BE2C (cell line): ENCODE measurements at regions not wholly inside any gene's neighbourhood (a gene's known extent, or its start where the extent isn't known, plus 50 kb on each side); places are given as distances from the start of the nearest gene placed in this dataset.

Experiments
- DNase-seq: peaks from one replicate; pipeline ENCODE4 v3.0.0-alpha.2; 2020
- H3K27me3 ChIP-seq: fragments of 250-450 bp; sonication (Bioruptor Pico); 2 replicates; pipeline ENCODE4 v1.5.1; 2020; ENCODE audit warnings: mild to moderate bottlenecking
- H3K36me3 ChIP-seq: fragments of 250-450 bp; sonication (Bioruptor Pico); 2 replicates; pipeline ENCODE4 v1.5.1; 2020; ENCODE audit warnings: mild to moderate bottlenecking
- H3K4me1 ChIP-seq: fragments of 250-450 bp; sonication (Bioruptor Pico); 2 replicates; pipeline ENCODE4 v1.5.1; 2020
- H3K4me3 ChIP-seq: 2 replicates; pipeline ENCODE4 v1.5.1; 2011; ENCODE audit warnings: low read depth, low read length
- H3K9me3 ChIP-seq: fragments of 250-450 bp; sonication (Bioruptor Pico); 2 replicates; pipeline ENCODE4 v1.5.1; 2020
- CTCF ChIP-seq: IDR thresholded peaks from 2 replicates; pipeline ENCODE4 v1.5.1; 2012; ENCODE audit warnings: mild to moderate bottlenecking, low read depth, low read length

DNA sequence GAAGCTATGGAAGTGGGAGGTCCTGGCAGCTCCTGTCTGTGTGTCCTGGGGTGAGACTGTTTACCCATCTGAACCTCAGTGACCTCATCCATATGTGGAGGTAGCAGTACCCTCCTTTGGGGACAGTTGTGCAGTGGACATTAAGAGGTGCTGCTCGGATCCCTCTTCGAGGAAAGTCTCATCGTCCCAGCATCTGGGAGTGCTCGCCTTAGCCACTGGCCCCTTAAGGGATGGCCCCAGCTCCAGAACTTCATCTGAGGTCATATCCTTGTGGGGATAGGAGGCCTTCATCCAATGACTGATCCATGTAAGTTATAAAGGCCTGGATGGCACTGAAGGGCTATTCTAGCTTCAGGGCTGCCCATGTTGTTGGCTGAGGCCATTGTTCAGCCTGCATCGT lies 538.1 kb downstream of the MIAT start:
- Histone ChIP-seq H3K4me3 (no peak overlapping the region), H3K4me1 (no peaks in the 10 kb centered on the region), H3K9me3 (no peaks in the 10 kb centered on the region), H3K27me3 (no peaks in the 10 kb centered on the region), H3K36me3 (no peaks in the 10 kb centered on the region)
- no peak for TF ChIP-seq CTCF
- DNase-seq, result no peak

DNA sequence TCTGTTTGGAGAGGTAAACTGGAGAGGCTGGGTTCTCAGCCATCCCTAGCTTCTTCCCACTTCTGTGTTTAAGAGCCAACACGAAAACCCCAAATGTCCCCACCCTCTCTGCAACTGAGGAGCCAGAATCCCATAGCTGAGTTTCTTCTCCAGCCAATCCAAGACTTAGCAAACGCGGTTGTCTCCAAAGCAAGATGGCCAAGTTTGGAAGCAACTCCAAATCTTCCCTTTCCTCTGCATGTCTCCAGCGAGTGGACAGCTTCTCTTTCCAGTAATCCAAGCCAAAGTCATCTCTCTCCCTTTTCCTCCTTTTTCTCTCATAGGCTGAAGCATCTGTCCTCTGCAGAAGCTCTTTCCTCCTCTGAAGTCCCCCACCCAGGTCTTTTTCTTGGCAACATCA lies 539.2 kb downstream of the MIAT start:
- H3K4me3 ChIP-seq, result no peak overlapping the region
- H3K9me3 ChIP-seq, result no peaks in the 10 kb centered on the region
- no peak for DNase-seq
- H3K4me1 ChIP-seq, result no peaks in the 10 kb centered on the region
- no peaks in the 10 kb centered on the region for H3K27me3 ChIP-seq
- TF ChIP-seq CTCF, result no peak
- no peaks in the 10 kb centered on the region for H3K36me3 ChIP-seq

- H3K36me3 ChIP-seq, result no peaks in the 10 kb centered on the region
- TF ChIP-seq CTCF, result no peak
- no peak for DNase-seq
- H3K4me1 ChIP-seq, result no peaks in the 10 kb centered on the region
- no peaks in the 10 kb centered on the region for H3K27me3 ChIP-seq
- no peaks in the 10 kb centered on the region for H3K9me3 ChIP-seq
- H3K4me3 ChIP-seq, result no peak overlapping the region
Measured at GRCh38 chr22:27197052-27197451, 539.7 kb downstream of the MIAT start.

DNA sequence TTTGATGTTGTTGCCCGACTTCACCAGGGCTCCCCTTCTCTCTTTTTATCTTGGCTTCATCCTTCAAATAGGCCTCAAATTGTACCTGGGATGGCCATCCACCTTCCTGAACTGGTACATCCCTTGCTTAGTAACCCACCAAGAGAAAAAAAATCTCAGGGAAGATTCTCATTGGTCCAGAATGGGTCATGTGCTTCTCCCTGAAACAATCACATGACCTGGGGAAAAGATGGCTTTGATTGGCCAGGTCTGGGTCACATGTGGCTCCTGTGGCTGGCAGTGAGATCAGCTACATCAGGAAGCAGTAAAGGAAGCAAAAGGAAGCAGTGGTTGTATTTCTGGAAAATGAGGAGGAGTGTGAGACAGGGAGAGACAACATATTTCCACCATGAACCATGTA lies 540.2 kb downstream of the MIAT start:
- H3K4me3 ChIP-seq, result no peak overlapping the region

GRCh38 chr22:27198518-27199035 lies 541.2 kb downstream of the MIAT start:
- no peaks in the 10 kb centered on the region for H3K36me3 ChIP-seq
- no peaks in the 10 kb centered on the region for H3K9me3 ChIP-seq
- H3K4me3 ChIP-seq, result no peak overlapping the region
- TF ChIP-seq CTCF, result no peak
- H3K4me1 ChIP-seq, result no peaks in the 10 kb centered on the region
- no peaks in the 10 kb centered on the region for H3K27me3 ChIP-seq
- no peak for DNase-seq

More for the DNA sequence above, 540.2 kb downstream of the MIAT start:
- Histone ChIP-seq H3K9me3 (no peaks in the 10 kb centered on the region), H3K27me3 (no peaks in the 10 kb centered on the region), H3K4me1 (no peaks in the 10 kb centered on the region), H3K36me3 (no peaks in the 10 kb centered on the region)
- no peak for DNase-seq
- no peak for TF ChIP-seq CTCF

DNA sequence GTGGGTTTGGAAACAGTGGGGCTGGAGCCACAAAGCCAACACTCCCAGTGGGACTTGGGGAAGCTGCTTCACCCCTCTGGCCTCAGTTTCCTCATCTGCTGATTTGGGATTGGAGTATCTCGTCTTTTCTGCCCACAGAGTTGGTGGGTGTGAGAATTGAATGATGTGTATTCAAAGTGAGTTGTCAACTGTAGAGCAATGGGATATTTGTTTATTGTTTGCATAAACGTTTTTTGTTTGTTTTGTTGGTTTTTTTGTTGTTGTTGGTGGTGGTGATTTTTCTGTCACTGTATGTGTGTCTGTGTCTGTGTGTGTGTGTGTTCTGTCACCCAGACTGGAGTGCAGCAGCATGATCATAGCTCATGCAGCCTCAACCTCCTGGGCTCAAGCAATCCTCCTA lies 542.0 kb downstream of the MIAT start:
- Histone ChIP-seq H3K36me3 (no peaks in the 10 kb centered on the region), H3K4me3 (no peak overlapping the region), H3K27me3 (no peaks in the 10 kb centered on the region), H3K4me1 (no peaks in the 10 kb centered on the region), H3K9me3 (no peaks in the 10 kb centered on the region)
- no peak for TF ChIP-seq CTCF
- no peak for DNase-seq
